ENCODE measurements at regions not wholly inside any gene's neighbourhood (a gene's known extent, or its start where the extent isn't known, plus 50 kb on each side); places are given as distances from the start of the nearest gene placed in this dataset.
A peak's percentile ranks its signal among the peaks of the same experiment; 100 is the strongest.

DNA sequence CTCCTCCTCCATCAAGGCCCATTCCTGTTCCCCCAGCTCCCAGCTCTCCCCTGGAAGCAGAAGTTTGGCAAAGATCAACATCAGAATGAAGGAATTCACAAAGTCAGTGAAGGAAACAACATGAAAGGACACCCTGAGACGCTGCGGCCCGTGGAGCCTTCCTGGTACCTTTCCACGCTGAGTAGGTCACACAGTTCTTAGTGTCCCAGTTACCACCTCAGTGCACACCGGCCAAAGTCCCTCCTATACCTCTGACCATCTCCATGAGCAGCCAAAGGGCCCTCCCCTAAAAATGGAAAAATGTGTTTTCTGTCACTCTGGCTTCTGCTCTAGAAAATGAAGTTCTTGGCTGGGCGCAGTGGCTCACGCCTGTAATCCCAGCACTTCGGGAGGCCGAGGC lies 191.6 kb upstream of the AGAP1 start:
- Histone ChIP-seq H3K4me1 (no peaks in the 10 kb centered on the region), H3K27me3 (peaks cover 0 to 41% (median 0%) of the 10 kb centered on the region in 4 donors), H3K9me3 (no peaks in the 10 kb centered on the region), H3K36me3 (no peaks in the 10 kb centered on the region), H3K27ac (replicated peaks in 1 of 4) (no peak overlapping the region), H3K4me3 (no peak overlapping the region)
- no peak for TF ChIP-seq POLR2AphosphoS5 (IDR thresholded peaks at IDR 0.05)
- TF ChIP-seq EP300 (IDR thresholded peaks at IDR 0.05), result no peak
- TF ChIP-seq POLR2A (IDR thresholded peaks at IDR 0.05; ENCODE audit: low read depth), result no peak
- TF ChIP-seq, protein P1, sequence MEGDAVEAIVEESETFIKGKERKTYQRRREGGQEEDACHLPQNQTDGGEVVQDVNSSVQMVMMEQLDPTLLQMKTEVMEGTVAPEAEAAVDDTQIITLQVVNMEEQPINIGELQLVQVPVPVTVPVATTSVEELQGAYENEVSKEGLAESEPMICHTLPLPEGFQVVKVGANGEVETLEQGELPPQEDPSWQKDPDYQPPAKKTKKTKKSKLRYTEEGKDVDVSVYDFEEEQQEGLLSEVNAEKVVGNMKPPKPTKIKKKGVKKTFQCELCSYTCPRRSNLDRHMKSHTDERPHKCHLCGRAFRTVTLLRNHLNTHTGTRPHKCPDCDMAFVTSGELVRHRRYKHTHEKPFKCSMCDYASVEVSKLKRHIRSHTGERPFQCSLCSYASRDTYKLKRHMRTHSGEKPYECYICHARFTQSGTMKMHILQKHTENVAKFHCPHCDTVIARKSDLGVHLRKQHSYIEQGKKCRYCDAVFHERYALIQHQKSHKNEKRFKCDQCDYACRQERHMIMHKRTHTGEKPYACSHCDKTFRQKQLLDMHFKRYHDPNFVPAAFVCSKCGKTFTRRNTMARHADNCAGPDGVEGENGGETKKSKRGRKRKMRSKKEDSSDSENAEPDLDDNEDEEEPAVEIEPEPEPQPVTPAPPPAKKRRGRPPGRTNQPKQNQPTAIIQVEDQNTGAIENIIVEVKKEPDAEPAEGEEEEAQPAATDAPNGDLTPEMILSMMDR (IDR thresholded peaks at IDR 0.05), result no peak
- intact Hi-C loops (cut with DNase I), result no loop called here
- no peak for DNase-seq (ENCODE audit: extremely low spot score)
- 90% methylated on average over 9 of the region's 9 CpGs for WGBS

DNA sequence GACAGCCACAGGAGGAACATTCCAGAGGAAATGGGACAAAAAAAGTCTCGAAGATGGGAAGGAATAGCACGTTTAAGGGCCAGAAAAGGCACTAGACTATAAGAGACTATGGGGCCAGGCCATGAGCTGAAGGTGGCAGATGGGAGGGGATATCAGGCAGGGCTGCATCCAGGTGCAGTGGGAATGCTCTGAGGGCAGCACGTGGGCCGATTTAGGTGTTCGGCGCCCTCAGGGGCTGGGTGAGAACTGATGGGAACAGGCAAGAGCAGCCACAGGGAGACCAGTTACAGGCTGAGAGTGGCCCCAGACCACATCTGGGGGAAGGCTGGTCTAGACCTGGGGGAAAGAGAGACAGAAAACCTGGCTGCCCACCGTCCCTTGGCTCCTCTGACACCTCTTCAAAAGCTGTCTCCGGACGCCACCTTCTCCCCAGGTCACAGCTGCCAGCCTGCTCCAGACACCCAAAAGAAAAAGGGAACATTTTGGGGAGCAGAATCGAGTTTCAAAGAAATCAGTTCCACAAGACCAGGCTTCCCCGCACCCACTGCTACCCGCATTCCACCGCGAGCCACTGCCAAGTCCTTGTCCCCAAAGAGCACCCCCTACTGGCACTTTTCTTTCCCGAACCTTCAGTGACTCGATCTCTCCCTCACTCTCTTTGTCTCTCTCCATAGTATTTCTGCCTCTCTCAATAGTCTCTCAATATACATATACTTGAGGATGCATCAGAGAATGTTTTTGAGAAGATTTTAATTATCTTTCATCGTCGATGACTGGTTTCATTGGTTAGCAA lies 190.1 kb upstream of the AGAP1 start:
- Histone ChIP-seq H3K9me3 (no peaks in the 10 kb centered on the region), H3K4me1 (no peaks in the 10 kb centered on the region), H3K27ac (replicated peaks in 1 of 4) (no peak overlapping the region), H3K27me3 (peaks cover 0 to 36% (median 0%) of the 10 kb centered on the region in 4 donors), H3K36me3 (no peaks in the 10 kb centered on the region), H3K4me3 (no peak overlapping the region)
- 74% methylated on average over 18 of the region's 18 CpGs for WGBS
- TF ChIP-seq POLR2AphosphoS5 (IDR thresholded peaks at IDR 0.05) (no peak), POLR2A (IDR thresholded peaks at IDR 0.05; ENCODE audit: low read depth) (no peak), EP300 (IDR thresholded peaks at IDR 0.05) (no peak)
- TF ChIP-seq, protein P1 (IDR thresholded peaks at IDR 0.05), result no peak
- intact Hi-C loops (cut with DNase I), result no loop called here
- DNase-seq (ENCODE audit: extremely low spot score), result peak; percentile 86

DNA sequence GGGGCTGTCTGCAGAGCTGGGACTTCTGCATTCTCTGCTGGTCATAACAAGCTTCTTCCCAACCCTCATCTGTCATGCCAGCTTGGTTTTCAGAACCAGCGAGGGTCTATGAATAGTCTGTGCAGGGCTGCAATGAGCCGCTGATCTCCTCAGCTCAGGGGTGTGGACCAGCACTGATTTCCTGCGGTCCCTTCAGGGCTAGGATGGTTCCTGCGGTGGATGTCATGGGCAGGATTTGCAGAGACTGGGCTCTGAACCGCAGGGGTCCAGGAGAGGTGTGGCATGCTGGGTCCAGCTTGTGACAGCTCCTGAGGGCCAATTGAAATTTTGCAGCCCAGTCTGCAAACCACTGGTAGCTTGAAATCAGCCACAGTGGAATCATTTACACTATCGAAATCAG lies 188.2 kb upstream of the AGAP1 start:
- no peaks in the 10 kb centered on the region for H3K9me3 ChIP-seq
- WGBS, result 83% methylated on average over 6 of the region's 6 CpGs

DNA sequence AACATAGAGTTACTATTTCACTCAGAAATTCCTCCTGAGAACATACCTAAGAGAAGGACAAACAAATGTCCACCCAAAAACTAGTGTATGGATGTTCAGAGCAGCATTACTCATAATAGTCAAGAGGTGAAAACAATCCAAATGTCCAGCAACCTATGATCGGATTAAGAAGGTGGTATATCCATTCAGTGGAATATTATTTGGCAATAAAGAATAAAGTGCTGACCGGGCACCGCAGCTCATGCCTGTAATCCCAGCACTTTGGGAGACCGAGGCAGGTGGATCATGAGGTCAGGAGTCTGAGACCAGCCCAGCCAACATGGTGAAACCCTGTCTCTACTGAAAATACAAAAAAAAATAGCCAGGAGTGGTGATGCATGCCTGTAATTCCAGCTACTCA lies 182.8 kb upstream of the AGAP1 start:
- Histone ChIP-seq H3K36me3 (no peaks in the 10 kb centered on the region), H3K27me3 (no peaks in the 10 kb centered on the region), H3K9me3 (peaks cover 0 to 5% (median 2%) of the 10 kb centered on the region in 4 donors), H3K4me1 (no peaks in the 10 kb centered on the region), H3K27ac (replicated peaks in 1 of 4) (no peak overlapping the region), H3K4me3 (no peak overlapping the region)
- no peak for DNase-seq (ENCODE audit: extremely low spot score)
- WGBS, result 97% methylated on average over 4 of the region's 4 CpGs
- TF ChIP-seq POLR2A (IDR thresholded peaks at IDR 0.05; ENCODE audit: low read depth), result no peak
- TF ChIP-seq, protein P1 (IDR thresholded peaks at IDR 0.05), result no peak
- intact Hi-C loops (cut with DNase I), result no loop called here

More for the DNA sequence above, 188.2 kb upstream of the AGAP1 start:
- DNase-seq (ENCODE audit: extremely low spot score), result peak; percentile 74
- Histone ChIP-seq H3K4me1 (no peaks in the 10 kb centered on the region), H3K27ac (replicated peaks in 1 of 4) (no peak overlapping the region), H3K27me3 (peaks cover 0 to 25% (median 0%) of the 10 kb centered on the region in 4 donors), H3K4me3 (no peak overlapping the region), H3K36me3 (no peaks in the 10 kb centered on the region)
- TF ChIP-seq EP300 (IDR thresholded peaks at IDR 0.05) (no peak), POLR2AphosphoS5 (IDR thresholded peaks at IDR 0.05) (no peak), POLR2A (IDR thresholded peaks at IDR 0.05; ENCODE audit: low read depth) (no peak)
- TF ChIP-seq, protein P1 (IDR thresholded peaks at IDR 0.05), result no peak
- intact Hi-C loops (cut with DNase I), result no loop called here

DNA sequence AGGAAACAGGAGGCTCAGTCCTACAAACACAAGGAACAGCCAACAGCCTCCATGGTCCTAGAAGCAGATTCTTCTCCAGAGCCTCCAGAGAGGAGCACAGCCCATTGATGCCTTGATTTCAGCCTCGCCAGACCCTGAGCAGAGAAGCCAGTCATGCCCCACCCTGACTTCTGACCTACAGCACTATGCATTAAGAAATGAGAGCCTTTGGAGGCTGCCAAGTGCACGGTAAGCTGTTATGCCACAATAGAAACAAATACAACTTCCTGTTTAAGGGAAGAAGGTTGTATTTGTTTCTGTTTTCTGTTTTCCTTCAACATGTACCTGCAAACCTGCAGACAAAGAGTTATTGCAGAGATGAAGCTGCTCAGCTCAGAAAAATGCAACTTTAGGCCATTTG lies 181.3 kb upstream of the AGAP1 start:
- Histone ChIP-seq H3K4me1 (no peaks in the 10 kb centered on the region), H3K9me3 (peaks cover 0 to 5% (median 2%) of the 10 kb centered on the region in 4 donors), H3K4me3 (no peak overlapping the region), H3K27ac (replicated peaks in 1 of 4) (no peak overlapping the region), H3K36me3 (no peaks in the 10 kb centered on the region), H3K27me3 (no peaks in the 10 kb centered on the region)
- intact Hi-C loops (cut with DNase I), result no loop called here
- TF ChIP-seq POLR2A (IDR thresholded peaks at IDR 0.05; ENCODE audit: low read depth), result no peak
- TF ChIP-seq POLR2AphosphoS5 (IDR thresholded peaks at IDR 0.05), result no peak
- TF ChIP-seq, protein P1 (IDR thresholded peaks at IDR 0.05), result no peak
- no peak for TF ChIP-seq EP300 (IDR thresholded peaks at IDR 0.05)
- DNase-seq (ENCODE audit: extremely low spot score), result no peak
- 37% methylated on average over 2 of the region's 2 CpGs for WGBS
